ENCODE measurements at regions not wholly inside any gene's neighbourhood (a gene's known extent, or its start where the extent isn't known, plus 50 kb on each side); places are given as distances from the start of the nearest gene placed in this dataset.

- TF ChIP-seq CTCF (IDR thresholded peaks at IDR 0.05) (no peak), EZH2 (IDR thresholded peaks at IDR 0.05) (no peak)
Observed at GRCh38 chr13:84961023-84961422, 838.2 kb downstream of the SLITRK6 start.
